HG02885 (cell line): ENCODE measurements at regions not wholly inside any gene's neighbourhood (a gene's known extent, or its start where the extent isn't known, plus 50 kb on each side); places are given as distances from the start of the nearest gene placed in this dataset.
"Not testable (repeated sequence)": the region's sequence is repeated elsewhere in the genome, so short reads cannot be mapped to it uniquely, and the experiment has no call there.

Source experiments
- ATAC-seq: cut with Tn5 transposase; IDR thresholded peaks from one replicate; pipeline ENCODE4 v1.9.1; 2021; ENCODE audit warnings: mild to moderate bottlenecking; ENCODE audit not compliant: unreplicated experiment, poor library complexity

DNA sequence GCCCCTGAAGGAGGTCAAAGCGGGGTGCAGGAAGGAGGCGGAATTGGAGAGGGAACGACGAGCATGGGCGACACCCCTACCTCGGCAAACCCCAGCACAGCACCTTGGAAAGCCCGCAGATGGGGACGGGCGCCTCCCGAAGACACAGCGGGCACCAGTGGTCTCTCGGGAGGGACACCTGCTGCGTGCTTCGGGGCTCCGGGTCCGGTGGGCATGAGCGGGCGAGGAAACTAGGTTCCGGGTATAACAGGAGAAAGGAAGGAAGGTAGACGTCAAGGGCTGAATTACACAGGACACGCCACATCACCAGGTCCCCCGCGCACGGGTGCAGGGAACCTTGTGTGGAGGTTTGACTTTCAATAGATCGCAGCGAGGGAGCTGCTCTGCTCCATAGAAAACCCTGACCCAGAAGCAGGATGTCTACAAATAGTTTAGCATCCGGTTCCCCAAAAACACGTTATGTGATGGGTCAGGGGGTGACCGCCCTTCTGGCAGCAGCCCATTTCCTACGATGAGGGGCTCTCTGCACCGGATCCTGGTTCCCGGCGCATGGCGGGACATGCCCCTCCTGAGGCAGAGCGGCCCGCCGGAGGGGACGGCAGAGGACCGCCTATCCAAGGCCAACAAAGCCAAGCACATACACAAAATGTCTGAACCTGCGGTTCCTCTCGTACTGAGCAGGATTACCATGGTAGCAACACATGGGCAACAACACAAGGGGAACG, 196.9 kb downstream of the ALG10 start:
- no peak for ATAC-seq

DNA sequence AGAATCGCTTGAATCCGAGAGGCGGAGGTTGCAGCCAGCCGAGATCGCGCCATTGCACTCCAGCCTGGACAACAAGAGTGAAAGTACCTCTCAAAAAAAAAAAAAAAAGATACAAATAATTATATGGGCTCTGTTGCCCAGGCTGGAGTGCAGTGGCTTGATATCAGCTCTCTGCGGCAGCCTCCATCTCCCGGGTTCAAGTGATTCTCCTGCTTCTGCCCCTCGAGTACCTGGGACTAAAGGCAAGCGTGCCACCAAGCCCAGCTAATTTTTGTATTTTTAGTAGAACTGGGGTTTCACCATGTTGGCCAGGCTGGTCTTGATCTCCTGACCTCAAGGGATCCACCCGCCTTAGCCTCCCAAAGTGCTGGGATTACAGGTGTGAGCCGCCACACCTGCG, 197.8 kb downstream of the ALG10 start:
- not testable (repeated sequence) for ATAC-seq

DNA sequence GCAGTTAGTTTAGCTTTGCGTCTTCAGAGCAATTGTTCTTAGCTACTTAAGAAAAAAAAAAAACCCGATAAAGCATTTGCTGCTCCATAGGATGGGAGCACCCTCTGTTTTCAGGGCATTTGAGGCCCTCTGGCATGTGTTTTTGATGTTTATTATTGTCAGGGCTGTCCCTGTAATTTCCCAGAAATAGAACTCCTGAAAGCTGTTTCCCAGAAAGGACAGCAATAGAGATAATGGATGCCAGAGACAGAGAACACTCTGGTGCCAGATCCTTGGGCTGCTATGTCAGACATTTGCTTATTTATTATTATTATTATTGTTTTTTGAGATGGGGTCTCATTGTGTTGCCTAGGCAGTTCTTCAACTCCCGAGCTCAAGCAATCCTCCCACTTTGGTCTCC, 201.3 kb downstream of the ALG10 start:
- no peak for ATAC-seq

DNA sequence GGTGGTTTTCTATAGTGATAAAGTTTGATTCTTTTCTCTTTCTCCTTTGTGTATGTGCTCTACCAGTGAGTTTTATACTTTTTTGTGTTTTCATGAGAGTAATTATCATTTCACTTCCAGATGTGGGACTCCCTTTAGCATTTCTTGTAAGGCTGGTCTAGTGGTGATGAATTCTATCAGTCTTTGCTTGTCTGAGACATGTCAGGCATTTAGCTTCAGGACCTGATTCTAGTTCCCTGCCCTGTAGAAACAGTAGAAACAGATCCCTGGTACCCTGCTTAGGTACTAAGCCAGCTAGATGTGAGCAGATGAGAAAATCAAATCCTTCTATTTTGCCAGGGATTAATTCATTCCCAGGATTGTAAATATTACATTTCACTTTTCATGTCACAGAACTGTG, 203.7 kb downstream of the ALG10 start:
- not testable (repeated sequence) for ATAC-seq

DNA sequence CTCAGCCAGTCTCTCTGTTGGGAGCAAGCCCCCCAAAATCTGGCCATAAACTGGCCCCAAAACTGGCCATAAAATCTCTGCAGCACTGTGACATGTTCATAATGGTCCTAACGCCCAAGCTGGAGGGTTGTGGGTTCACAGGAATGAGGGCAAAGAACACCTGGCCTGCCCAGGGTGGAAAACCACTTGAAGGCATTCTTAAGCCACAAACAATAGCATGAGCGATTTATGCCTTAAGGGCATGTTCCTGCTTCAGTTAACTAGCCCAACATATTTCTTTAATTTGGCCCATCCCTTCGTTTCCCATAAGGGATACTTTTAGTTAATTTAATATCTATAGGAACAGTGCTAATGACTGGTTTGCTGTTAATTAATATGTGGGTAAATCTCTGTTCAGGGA, 205.8 kb downstream of the ALG10 start:
- not testable (repeated sequence) for ATAC-seq

DNA sequence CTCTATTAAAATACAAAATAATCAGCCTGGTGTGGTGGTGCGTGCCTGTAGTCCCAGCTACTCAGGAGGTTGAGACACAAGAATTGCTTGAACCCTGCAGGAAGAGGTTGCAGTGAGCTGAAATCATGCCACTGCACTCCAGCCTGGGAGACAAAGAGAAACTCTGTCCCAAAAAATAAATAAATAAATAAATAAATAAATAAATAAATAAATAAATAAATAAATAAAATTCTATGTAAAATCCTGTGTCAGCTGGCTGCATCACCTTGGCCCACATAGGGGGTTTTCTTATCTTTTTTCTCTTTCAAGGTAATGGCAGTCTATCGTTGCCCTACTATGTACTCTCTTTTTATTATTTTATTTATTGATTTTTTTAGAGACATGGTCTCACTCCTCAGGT, 206.7 kb downstream of the ALG10 start:
- ATAC-seq, result not testable (repeated sequence)

DNA sequence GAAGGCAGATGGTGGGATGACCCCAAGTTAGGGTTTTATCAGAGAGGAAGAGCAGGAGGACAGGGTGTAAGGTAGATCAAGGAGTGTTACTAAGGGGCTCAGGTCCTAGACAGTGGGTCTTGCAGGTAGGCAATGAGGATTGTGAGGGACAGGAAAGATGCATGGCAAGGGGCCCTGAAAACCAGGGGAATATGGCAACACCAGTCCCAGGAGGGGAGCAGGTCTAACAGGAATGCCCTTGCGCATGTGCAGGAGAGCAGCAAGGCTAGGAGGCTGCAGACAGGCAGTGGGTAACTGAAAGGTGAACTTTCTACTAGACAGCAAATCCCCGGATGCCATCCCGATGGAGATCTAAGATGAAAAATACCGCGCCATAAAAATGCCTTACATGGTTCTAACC, 211.3 kb downstream of the ALG10 start:
- ATAC-seq, result no peak

DNA sequence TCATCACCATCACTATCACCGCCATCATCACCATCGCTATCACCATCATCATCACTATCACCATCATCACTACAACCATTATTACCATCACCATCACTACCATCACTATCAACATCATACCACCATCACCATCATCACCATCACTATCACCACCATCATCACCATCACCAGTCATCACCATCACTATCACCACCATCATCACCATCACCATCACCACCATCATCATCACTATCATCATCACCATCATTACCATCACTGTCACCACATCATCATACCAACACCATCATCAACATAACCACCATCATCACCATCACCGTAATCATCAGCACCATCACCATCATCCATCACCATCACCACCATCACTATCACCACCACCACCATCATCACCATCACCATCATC, 213.8 kb downstream of the ALG10 start:
- ATAC-seq, result no peak

DNA sequence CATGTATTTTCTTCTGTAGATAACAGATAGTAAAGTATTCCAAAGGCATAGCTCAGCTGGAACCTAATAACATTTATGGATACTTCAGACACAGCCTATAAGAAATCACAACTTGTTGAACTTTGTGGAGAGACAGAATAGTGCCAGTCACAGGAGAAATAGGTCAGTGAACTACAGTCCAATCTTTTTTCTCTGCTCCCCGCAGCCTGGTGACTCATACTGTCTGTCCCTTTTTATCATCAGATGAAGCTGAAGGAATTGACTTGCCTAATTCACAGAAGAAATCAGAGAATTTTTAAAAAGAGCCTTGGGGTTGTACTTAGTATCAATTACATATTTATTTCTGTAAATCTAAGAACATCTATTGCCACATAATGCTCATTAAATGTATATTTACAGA, 222.3 kb downstream of the ALG10 start:
- ATAC-seq, result no peak

DNA sequence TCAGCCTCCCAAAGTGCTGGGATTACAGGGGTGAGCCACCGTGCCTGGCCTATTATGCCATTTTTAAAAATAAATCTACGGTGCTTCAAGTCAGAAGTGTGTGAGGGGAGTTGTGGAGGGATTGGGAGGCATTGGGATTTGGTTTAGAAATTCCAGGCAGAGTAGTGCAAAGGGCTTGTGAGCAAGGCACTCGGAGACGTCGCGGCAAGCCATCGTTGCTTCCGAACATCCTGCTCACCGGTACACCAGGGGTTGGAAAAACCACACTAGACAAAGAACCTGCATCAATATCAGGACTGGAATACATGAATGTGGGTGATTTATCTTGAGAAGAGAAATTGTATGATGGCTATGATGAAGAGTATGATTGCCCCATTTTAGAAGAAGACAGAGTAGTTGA, 227.0 kb downstream of the ALG10 start:
- ATAC-seq, result no peak

DNA sequence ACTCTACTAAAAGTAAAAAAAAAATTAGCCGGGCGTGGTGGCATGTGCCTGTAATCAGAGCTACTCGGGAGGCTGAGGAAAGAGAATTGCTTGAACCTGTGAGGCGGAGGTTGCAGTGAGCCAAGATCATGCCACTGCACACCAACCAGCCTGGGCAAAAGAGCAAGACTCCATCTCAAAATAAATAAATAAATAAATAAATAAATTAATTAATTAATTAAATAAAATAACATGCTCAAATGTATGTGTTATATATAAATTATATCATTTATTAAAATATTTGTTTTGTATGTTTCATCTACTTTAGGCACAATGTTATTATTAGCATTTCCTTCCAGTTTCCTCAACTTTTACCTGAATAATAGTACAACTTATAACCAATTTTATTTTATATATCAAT, 229.6 kb downstream of the ALG10 start:
- not testable (repeated sequence) for ATAC-seq

DNA sequence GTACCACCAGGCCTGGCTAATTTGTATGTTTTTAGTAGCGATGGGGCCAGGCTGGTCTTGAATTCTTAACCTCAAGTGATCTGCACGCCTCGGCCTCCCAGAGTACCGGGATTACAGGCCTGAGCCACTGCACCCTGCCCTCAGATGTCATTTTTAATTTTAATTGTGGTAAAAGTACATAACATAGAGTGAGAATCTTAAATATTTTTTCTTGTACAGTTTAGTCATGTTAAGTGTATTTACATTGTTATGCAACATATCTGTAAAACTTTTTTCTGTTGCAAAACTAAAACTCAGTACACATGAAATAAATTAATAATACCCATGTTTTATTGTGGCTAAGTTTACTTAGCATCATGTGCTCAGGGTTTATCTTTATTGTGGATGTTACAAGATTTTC, 231.4 kb downstream of the ALG10 start:
- ATAC-seq, result no peak

DNA sequence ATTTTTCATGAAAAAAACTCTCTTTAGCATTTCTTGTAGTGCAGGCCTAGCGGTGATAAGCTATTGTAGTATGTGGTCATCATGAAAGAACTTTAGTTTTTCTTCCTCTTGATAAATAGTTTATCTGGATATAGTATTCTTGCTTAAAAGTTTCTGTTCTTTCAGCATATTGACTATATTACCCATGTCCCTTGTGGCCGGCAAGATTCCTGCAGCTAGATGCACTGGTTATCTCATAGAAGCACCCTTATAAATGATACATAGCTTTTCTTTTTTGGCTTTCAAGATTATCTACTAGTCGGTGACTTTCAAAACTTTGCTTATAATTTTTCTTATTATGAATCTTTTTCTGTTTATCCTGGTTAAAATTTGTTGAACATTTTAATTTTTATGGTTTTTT, 234.8 kb downstream of the ALG10 start:
- ATAC-seq, result no peak

DNA sequence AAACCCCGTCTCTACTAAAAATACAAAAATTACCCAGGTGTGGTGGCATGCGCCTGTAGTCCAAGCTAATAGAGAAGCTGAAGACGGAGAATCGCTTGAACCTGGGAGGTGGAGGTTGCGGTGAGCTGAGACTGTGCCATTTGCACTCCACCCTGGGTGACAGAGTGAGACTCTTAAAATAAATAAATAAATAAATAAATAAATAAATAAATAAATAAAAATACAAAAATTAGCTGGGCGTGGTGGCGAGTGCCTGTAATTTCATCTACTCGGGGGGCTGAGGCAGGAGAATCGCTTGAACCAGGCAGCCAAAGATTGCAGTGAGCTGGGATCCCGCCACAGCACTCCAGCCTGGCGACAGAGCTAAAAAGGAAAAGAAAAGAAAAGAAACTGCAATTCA, 239.8 kb downstream of the ALG10 start:
- ATAC-seq, result not testable (repeated sequence)

DNA sequence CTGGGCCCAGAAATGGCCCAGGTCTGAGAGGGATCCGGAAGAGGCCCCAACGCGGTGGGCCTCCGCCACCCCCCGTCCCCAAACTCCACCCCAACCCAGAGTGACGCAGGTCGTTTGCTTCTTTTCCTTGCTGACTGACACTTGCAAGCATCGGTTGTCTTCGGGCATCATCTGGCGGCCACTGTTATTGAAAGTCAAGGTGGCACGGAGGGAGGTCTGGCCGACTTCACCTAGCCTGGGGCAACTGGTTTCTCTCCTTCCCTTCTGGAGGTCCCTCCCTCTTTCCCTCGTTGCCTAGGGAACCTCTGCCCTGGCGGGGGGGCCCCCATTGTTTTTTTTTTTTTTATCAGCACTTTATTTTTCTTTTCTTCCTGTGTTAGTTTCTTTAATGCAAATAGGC, 241.8 kb downstream of the ALG10 start:
- ATAC-seq, result no peak

DNA sequence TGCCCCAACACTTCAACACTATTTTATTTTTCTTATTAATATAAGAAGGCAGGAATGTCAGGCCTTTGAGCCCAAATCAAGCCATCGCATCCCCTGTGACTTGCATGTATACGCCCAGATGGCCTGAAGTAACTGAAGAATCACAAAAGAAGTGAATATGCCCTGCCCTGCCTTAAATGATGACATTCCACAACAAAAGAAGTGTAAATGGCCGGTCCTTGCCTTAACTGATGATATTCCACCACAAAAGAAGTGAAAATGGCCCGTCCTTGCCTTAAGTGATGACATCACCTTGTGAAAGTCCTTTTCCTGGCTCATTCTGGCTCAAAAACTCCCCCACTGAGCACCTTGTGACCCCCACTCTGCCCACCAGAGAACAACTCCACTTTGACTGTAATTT, 251.4 kb downstream of the ALG10 start:
- ATAC-seq, result not testable (repeated sequence)

DNA sequence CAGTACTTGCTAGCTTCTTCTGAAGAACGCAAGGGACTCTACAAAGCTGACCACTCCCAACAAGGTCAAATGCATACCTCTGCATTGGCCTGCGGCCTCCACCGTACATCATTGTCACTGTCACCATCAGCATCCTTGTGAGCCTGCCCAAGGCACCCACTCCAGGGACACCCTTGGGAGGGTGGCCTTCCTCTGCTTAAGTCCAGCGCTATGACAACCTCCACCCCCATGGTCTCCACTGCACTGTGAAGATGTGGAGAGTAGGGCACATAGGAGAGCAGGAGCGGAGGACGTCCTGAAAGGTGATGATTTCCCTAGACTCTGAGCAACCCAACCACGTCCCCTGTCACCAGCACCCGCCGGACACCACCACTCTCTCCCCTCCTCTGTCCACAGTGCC, 252.8 kb downstream of the ALG10 start:
- no peak for ATAC-seq

DNA sequence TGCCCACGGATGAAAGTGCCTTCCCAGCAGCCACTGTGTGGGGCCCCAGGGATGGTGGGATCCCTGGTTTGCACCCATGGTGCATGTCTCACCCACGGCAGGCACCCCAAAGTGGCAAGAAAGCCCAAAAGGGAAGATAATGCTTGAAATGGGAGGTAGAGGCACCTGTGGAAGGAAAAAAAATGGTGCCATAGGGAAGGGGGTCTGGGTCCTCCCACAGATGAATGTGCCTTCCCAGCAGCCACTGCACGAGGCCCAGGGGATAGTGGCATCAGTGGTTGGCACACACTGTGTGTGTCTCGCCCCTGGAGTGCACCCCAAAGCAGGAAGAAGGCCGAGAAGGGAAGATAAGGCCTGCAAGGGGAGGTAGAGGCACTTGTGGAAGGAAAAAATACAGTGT, 264.2 kb downstream of the ALG10 start:
- no peak for ATAC-seq

DNA sequence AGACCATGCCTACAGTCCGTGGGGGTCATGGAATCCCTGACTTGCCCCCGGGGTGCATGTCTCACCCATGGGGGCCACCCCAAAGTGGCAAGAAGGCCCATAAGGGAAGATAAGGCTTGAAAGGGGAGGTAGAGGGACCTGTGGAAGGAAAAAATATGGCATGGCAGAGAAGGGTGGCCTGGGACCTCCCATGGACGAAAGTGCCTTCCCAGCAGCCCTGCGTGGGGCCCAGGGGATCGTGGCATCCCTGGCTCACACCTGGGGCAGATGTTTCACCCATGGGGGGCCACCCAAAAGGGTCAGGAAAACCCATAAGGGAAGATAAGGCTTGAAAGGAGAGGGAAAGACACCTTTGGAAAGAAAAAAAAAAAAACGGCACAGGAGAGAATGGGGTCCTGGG, 264.6 kb downstream of the ALG10 start:
- no peak for ATAC-seq

DNA sequence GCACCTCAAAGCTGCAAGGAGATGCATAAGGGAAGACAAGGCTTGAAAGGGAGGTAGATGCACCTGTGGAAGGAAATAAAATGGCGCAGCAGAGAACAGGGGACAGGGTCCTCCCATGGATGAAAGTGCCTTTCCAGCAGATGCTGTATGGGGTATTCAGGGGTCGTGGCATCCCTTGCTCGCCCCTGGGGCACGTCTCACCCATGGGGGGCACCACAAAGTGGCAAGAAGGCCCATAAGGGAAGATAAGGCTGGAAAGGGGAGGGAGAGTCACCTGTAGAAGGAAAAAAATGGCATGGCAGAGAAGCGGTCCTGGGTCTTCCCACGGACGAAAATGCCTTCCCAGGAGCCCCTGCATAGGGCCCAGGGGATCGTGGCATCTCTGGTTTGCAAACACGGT, 265.1 kb downstream of the ALG10 start:
- no peak for ATAC-seq

DNA sequence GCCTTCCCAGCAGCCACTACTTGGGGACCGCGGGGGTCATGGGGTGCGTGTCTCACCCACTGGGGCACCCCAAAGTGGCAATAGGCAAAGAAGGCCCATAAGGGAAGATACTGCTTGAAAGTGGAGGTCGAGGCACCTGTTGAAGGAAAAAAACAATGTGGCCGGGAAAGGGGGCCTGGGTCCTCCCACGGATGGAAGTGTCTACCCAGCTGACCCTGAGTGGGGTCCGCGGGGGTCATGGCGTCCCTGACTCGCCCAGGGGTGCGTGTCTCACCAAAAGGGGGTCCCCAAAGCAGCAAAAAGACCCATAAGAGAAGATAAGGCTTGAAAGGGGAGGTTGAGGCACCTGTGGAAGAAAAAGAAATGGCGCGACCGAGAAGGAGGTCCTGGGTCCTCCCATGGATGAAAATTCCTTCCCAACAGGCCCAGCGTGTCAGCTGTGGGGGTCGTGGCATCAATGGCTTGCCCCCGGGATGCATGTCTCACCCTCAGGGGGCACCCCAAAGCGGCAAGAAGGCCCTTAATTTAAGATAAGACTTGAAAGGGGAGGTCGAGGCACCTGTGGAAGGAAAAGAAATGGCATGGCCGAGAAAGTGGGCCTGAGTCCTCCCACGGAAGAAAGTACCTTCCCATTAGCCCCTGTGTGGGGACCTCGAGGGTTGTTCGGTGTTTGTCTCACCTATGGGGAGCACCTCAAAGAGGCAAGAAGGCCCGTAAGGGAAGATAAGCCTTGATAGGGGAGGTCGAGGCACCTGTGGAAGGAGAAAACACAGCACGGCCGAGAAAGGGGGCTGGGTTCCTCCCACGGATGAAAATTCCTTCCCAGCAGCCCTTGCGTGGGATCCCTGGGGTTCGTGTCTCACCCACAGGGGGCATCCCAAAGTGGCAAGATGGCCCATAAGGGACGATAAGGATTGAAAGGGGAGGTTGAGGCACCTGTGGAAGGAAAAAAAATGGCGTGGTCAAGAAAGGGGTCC, 266.0 kb downstream of the ALG10 start:
- ATAC-seq, result no peak

DNA sequence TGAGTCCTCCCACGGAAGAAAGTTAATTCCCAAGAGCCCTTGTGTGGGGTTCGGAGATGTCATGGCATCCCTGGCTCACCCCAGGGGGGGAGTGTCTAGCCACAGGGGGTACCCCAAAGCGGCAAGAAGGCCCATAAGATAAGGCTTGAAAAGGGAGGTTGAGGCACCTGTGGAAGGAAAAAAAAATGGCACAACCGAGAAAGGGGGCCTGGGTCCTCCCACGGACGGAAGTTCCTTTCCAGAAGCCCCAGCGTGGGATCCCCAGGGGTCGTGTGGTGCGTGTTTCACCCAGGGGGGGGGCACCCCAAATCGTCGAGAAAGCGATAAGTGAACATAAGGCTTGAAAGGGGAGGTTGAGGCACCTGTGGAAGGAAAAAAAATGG, 266.7 kb downstream of the ALG10 start:
- ATAC-seq, result no peak
